Stimulated activated CD4-positive, alpha-beta T cell treated with anti-CD3 and anti-CD28 coated beads, Interleukin-4, amount 100 ng/mL, for 24 hours (primary cell): ENCODE measurements at regions not wholly inside any gene's neighbourhood (a gene's known extent, or its start where the extent isn't known, plus 50 kb on each side); places are given as distances from the start of the nearest gene placed in this dataset.
"Not testable (repeated sequence)": the region's sequence is repeated elsewhere in the genome, so short reads cannot be mapped to it uniquely, and the experiment has no call there.

ENCODE experiments used
- DNase-seq: peaks from one replicate; pipeline ENCODE4 v3.0.0-alpha.2; 2020

- DNase-seq = no peak
These were observed 294.2 kb upstream of the SYNCRIP start for GRCh38 chr6:85936916-85937315.

- peak; percentile 6 for DNase-seq
These were observed 280.3 kb upstream of the SYNCRIP start for GRCh38 chr6:85923013-85923430.

- DNase-seq = no peak
These were observed 278.1 kb upstream of the SYNCRIP start for GRCh38 chr6:85920782-85921181.

- no peak for DNase-seq
These were observed 274.8 kb upstream of the SYNCRIP start for GRCh38 chr6:85917522-85917921.

- no peak for DNase-seq
These were observed 270.3 kb upstream of the SYNCRIP start for GRCh38 chr6:85913001-85913400.

GRCh38 chr6:85912582-85912981, 269.9 kb upstream of the SYNCRIP start:
- DNase-seq = no peak

GRCh38 chr6:85911067-85911466, 268.4 kb upstream of the SYNCRIP start:
- no peak for DNase-seq

- DNase-seq = not testable (repeated sequence)
These were observed 265.4 kb upstream of the SYNCRIP start for GRCh38 chr6:85908120-85908519.

GRCh38 chr6:85892346-85892745, 249.7 kb upstream of the SYNCRIP start:
- DNase-seq = no peak

GRCh38 chr6:85887461-85887860, 244.8 kb upstream of the SYNCRIP start:
- no peak for DNase-seq

- DNase-seq = no peak
These were observed 226.0 kb upstream of the SYNCRIP start for GRCh38 chr6:85868685-85869084.

- DNase-seq = no peak
These were observed 224.9 kb upstream of the SYNCRIP start for GRCh38 chr6:85867595-85867994.

GRCh38 chr6:85866758-85867401, 224.2 kb upstream of the SYNCRIP start:
- DNase-seq = no peak

- DNase-seq = no peak
These were observed 223.7 kb upstream of the SYNCRIP start for GRCh38 chr6:85866370-85866730.

- no peak for DNase-seq
These were observed 223.0 kb upstream of the SYNCRIP start for GRCh38 chr6:85865420-85866369.

- DNase-seq = no peak
These were observed 222.0 kb upstream of the SYNCRIP start for GRCh38 chr6:85864453-85865401.

- no peak for DNase-seq
These were observed 213.5 kb upstream of the SYNCRIP start for GRCh38 chr6:85856235-85856634.

GRCh38 chr6:85838351-85839119, 195.8 kb upstream of the SYNCRIP start:
- not testable (repeated sequence) for DNase-seq

- no peak for DNase-seq
These were observed 186.3 kb upstream of the SYNCRIP start for GRCh38 chr6:85828973-85829372.

GRCh38 chr6:85826997-85827396, 184.3 kb upstream of the SYNCRIP start:
- no peak for DNase-seq

- DNase-seq = no peak
These were observed 181.6 kb upstream of the SYNCRIP start for GRCh38 chr6:85824329-85824728.

- no peak for DNase-seq
These were observed 167.9 kb upstream of the SYNCRIP start for GRCh38 chr6:85810558-85810957.
